AG08396 (cell line): ENCODE measurements at regions not wholly inside any gene's neighbourhood (a gene's known extent, or its start where the extent isn't known, plus 50 kb on each side); places are given as distances from the start of the nearest gene placed in this dataset.

ENCODE experiments used
- DNase-seq: peaks from one replicate; pipeline ENCODE4 v3.0.0; 2012; ENCODE audit warnings: low spot score, mixed read lengths

- DNase-seq: no peak
Observed at GRCh38 chr12:105804591-105805265, 334.0 kb downstream of the NUAK1 start.

- DNase-seq: no peak
Observed at GRCh38 chr12:105805730-105806399, 332.9 kb downstream of the NUAK1 start.

GRCh38 chr12:105806400-105806770 is 332.4 kb downstream of the NUAK1 start:
- DNase-seq: no peak

- no peak for DNase-seq
Observed at GRCh38 chr12:105812366-105812765, 326.4 kb downstream of the NUAK1 start.

- DNase-seq: no peak
Observed at GRCh38 chr12:105813201-105813600, 325.6 kb downstream of the NUAK1 start.

GRCh38 chr12:105814283-105814682 is 324.5 kb downstream of the NUAK1 start:
- no peak for DNase-seq

GRCh38 chr12:105819549-105819948 is 319.2 kb downstream of the NUAK1 start:
- DNase-seq: no peak

GRCh38 chr12:105820429-105821125 is 318.2 kb downstream of the NUAK1 start:
- DNase-seq: peak; percentile 10

GRCh38 chr12:105822131-105823105 is 316.3 kb downstream of the NUAK1 start:
- no peak for DNase-seq

- no peak for DNase-seq
Observed at GRCh38 chr12:105823810-105824209, 314.9 kb downstream of the NUAK1 start.

GRCh38 chr12:105825141-105825540 is 313.6 kb downstream of the NUAK1 start:
- DNase-seq: no peak

GRCh38 chr12:105831372-105831771 is 307.4 kb downstream of the NUAK1 start:
- no peak for DNase-seq

- no peak for DNase-seq
Observed at GRCh38 chr12:105832021-105832420, 306.7 kb downstream of the NUAK1 start.

- no peak for DNase-seq
Observed at GRCh38 chr12:105832806-105833205, 305.9 kb downstream of the NUAK1 start.

GRCh38 chr12:105834496-105834895 is 304.3 kb downstream of the NUAK1 start:
- DNase-seq: no peak

GRCh38 chr12:105835580-105836241 is 303.0 kb downstream of the NUAK1 start:
- DNase-seq: no peak

GRCh38 chr12:105836242-105836622 is 302.5 kb downstream of the NUAK1 start:
- no peak for DNase-seq

- DNase-seq: no peak
Observed at GRCh38 chr12:105839629-105840127, 299.1 kb downstream of the NUAK1 start.

- no peak for DNase-seq
Observed at GRCh38 chr12:105840384-105840783, 298.4 kb downstream of the NUAK1 start.

GRCh38 chr12:105841840-105842239 is 296.9 kb downstream of the NUAK1 start:
- DNase-seq: no peak

- DNase-seq: no peak
Observed at GRCh38 chr12:105843561-105843960, 295.2 kb downstream of the NUAK1 start.
